Loucy (cell line): ENCODE measurements at regions not wholly inside any gene's neighbourhood (a gene's known extent, or its start where the extent isn't known, plus 50 kb on each side); places are given as distances from the start of the nearest gene placed in this dataset.

Source experiments
- H2AFZ ChIP-seq: fragments of 200-600 bp; sonication (generic); 2 replicates; pipeline ENCODE4 v1.6.0; 2016; ENCODE audit warnings: antibody characterized with exemption, mild to moderate bottlenecking, low read length, moderate library complexity
- H3F3A ChIP-seq: fragments of 200-600 bp; 2 replicates; pipeline ENCODE4 v1.6.0; 2016; ENCODE audit warnings: antibody characterized with exemption, low read depth, mild to moderate bottlenecking
- H3K27me3 ChIP-seq: fragments of 200-600 bp; sonication (generic); 2 replicates; pipeline ENCODE4 v1.6.1; 2014; ENCODE audit warnings: low read length, mild to moderate bottlenecking; ENCODE audit not compliant: insufficient read depth, poor library complexity, severe bottlenecking
- H3K36me3 ChIP-seq: fragments of 200-600 bp; sonication (generic); 2 replicates; pipeline ENCODE4 v1.6.1; 2016; ENCODE audit warnings: low read length; ENCODE audit not compliant: insufficient read depth
- H3K4me1 ChIP-seq: fragments of 200-600 bp; sonication (generic); 2 replicates; pipeline ENCODE4 v1.5.1; 2014; ENCODE audit warnings: low read length, mild to moderate bottlenecking; ENCODE audit not compliant: insufficient read depth, poor library complexity, severe bottlenecking
- H3K4me2 ChIP-seq: fragments of 200-600 bp; sonication (generic); 2 replicates; pipeline ENCODE4 v1.6.0; 2014; ENCODE audit warnings: antibody characterized with exemption, low read length, low read depth, mild to moderate bottlenecking; ENCODE audit not compliant: poor library complexity, severe bottlenecking
- H3K4me3 ChIP-seq: fragments of 200-600 bp; sonication (generic); 2 replicates; pipeline ENCODE4 v1.5.1; 2014; ENCODE audit warnings: low read length, mild to moderate bottlenecking, mixed read lengths; ENCODE audit not compliant: poor library complexity, severe bottlenecking
- H3K79me2 ChIP-seq: fragments of 200-600 bp; sonication (generic); 2 replicates; pipeline ENCODE4 v1.6.1; 2014; ENCODE audit warnings: low read length; ENCODE audit not compliant: insufficient read depth
- H3K9ac ChIP-seq: fragments of 200-600 bp; sonication (generic); 2 replicates; pipeline ENCODE4 v1.6.0; 2014; ENCODE audit warnings: mild to moderate bottlenecking, low read depth, low read length, moderate library complexity; ENCODE audit not compliant: poor library complexity, severe bottlenecking
- H3K9me2 ChIP-seq: fragments of 200-600 bp; sonication (generic); replicated peaks from 2 replicates; pipeline ENCODE4 v1.6.1; 2016; ENCODE audit warnings: low read depth, low read length, mixed read lengths
- H3K9me3 ChIP-seq: fragments of 200-600 bp; sonication (generic); 2 replicates; pipeline ENCODE4 v1.6.1; 2014; ENCODE audit warnings: mild to moderate bottlenecking, antibody characterized with exemption, low read length, low read depth; ENCODE audit not compliant: insufficient read depth
- H4K20me1 ChIP-seq: fragments of 200-600 bp; sonication (generic); 2 replicates; pipeline ENCODE4 v1.6.0; 2014; ENCODE audit warnings: antibody characterized with exemption, low read length, mild to moderate bottlenecking; ENCODE audit not compliant: insufficient read depth, poor library complexity, severe bottlenecking
- CTCF ChIP-seq: fragments of 200-600 bp; sonication (generic); conservative IDR thresholded peaks from 2 replicates; pipeline ENCODE4 v1.5.1; 2014; ENCODE audit warnings: mild to moderate bottlenecking, antibody characterized with exemption, low read length
- EZH2phosphoT487 ChIP-seq: fragments of 200-600 bp; IDR thresholded peaks from 2 replicates; pipeline ENCODE4 v1.6.1; 2018; ENCODE audit warnings: antibody characterized with exemption, mild to moderate bottlenecking, moderate library complexity, borderline replicate concordance

GRCh38 chr15:39188314-39188713, 392.6 kb upstream of the THBS1 start:
- Histone ChIP-seq H3K9ac (no peak overlapping the region), H3K4me3 (no peak overlapping the region), H3K9me3 (no peaks in the 10 kb centered on the region), H3F3A (no peaks in the 10 kb centered on the region), H3K36me3 (no peaks in the 10 kb centered on the region), H4K20me1 (no peaks in the 10 kb centered on the region), H3K4me1 (no peaks in the 10 kb centered on the region), H2AFZ (no peak overlapping the region), H3K27me3 (no peaks in the 10 kb centered on the region), H3K79me2 (no peaks in the 10 kb centered on the region), H3K4me2 (no peak overlapping the region), H3K9me2 (no peaks in the 10 kb centered on the region)
- TF ChIP-seq EZH2phosphoT487 = no peak
- TF ChIP-seq CTCF = no peak

- Histone ChIP-seq H3K4me1 (no peaks in the 10 kb centered on the region), H3K79me2 (no peaks in the 10 kb centered on the region), H3K27me3 (no peaks in the 10 kb centered on the region), H3K4me2 (no peak overlapping the region), H3F3A (no peaks in the 10 kb centered on the region), H3K36me3 (no peaks in the 10 kb centered on the region), H2AFZ (no peak overlapping the region), H3K4me3 (no peak overlapping the region), H3K9me3 (no peaks in the 10 kb centered on the region), H3K9ac (no peak overlapping the region), H3K9me2 (no peaks in the 10 kb centered on the region), H4K20me1 (no peaks in the 10 kb centered on the region)
- no peak for TF ChIP-seq EZH2phosphoT487
- no peak for TF ChIP-seq CTCF
Measured at GRCh38 chr15:39188930-39189329, 391.9 kb upstream of the THBS1 start.

- H2AFZ ChIP-seq = no peak overlapping the region
- TF ChIP-seq CTCF (no peak), EZH2phosphoT487 (no peak)
- no peaks in the 10 kb centered on the region for H3K79me2 ChIP-seq
- H3K9ac ChIP-seq = no peak overlapping the region
- no peak overlapping the region for H3K4me2 ChIP-seq
- H3K4me1 ChIP-seq = no peaks in the 10 kb centered on the region
- H3K4me3 ChIP-seq = no peak overlapping the region
- no peaks in the 10 kb centered on the region for H4K20me1 ChIP-seq
- no peaks in the 10 kb centered on the region for H3K36me3 ChIP-seq
- H3F3A ChIP-seq = no peaks in the 10 kb centered on the region
- no peaks in the 10 kb centered on the region for H3K9me2 ChIP-seq
- H3K9me3 ChIP-seq = no peaks in the 10 kb centered on the region
- H3K27me3 ChIP-seq = no peaks in the 10 kb centered on the region
Measured at GRCh38 chr15:39191871-39192291, 389.0 kb upstream of the THBS1 start.
